Suprapubic skin (tissue), 4 donors: ENCODE measurements at regions not wholly inside any gene's neighbourhood (a gene's known extent, or its start where the extent isn't known, plus 50 kb on each side); places are given as distances from the start of the nearest gene placed in this dataset.

Experiments
- CTCF ChIP-seq, 2 donors: fragments of 200-600 bp in 1 of 2; fragments of 450-650 bp in 1 of 2; sonication (generic) in 1 of 2; IDR thresholded peaks; one replicate each; pipeline ENCODE4 v1.5.1; 2016 to 2019; ENCODE audit warnings: antibody characterized with exemption in 2 of 2, mild to moderate bottlenecking in 1 of 2, moderate library complexity in 1 of 2
- EP300 ChIP-seq: sonication (generic); formaldehyde crosslinking; IDR thresholded peaks from one replicate; pipeline ENCODE4 v1.6.1; 2017; ENCODE audit warnings: antibody characterized with exemption
- POLR2AphosphoS5 ChIP-seq, 3 donors: sonication (generic); formaldehyde crosslinking; IDR thresholded peaks; one replicate each; pipeline ENCODE4 v1.6.1; 2017; ENCODE audit warnings: antibody characterized with exemption in 3 of 3

GRCh38 chr10:57898231-57898630, 369.5 kb downstream of the IPMK start:
- TF ChIP-seq POLR2AphosphoS5 (IDR thresholded peaks at IDR 0.05) = no peak
- no peak for TF ChIP-seq CTCF (IDR thresholded peaks at IDR 0.05)
- no peak for TF ChIP-seq EP300
